Keratinocyte (primary cell): ENCODE measurements at regions not wholly inside any gene's neighbourhood (a gene's known extent, or its start where the extent isn't known, plus 50 kb on each side); places are given as distances from the start of the nearest gene placed in this dataset.

ENCODE experiments used
- EZH2 ChIP-seq: IDR thresholded peaks from one replicate; pipeline ENCODE4 v1.6.1; 2012; ENCODE audit warnings: inconsistent platforms, mild to moderate bottlenecking, low read length, moderate library complexity
- TF ChIP-seq, protein P1 (sequence below), 3 experiments: IDR thresholded peaks in 1 of 3; conservative IDR thresholded peaks in 1 of 3; optimal IDR thresholded peaks in 1 of 3; 2 replicates in 2 of 3; 3 replicates in 1 of 3; pipeline versions ENCODE3 to v1.5.1; 2011; ENCODE audit warnings: low read length in 3 of 3, mild to moderate bottlenecking in 3 of 3, moderate library complexity in 2 of 3, control low read depth in 1 of 3, inconsistent platforms in 1 of 3; ENCODE audit not compliant: insufficient read depth in 2 of 3; ENCODE audit errors: extremely low read depth in 1 of 3

- no peak for TF ChIP-seq EZH2
- TF ChIP-seq, protein P1, sequence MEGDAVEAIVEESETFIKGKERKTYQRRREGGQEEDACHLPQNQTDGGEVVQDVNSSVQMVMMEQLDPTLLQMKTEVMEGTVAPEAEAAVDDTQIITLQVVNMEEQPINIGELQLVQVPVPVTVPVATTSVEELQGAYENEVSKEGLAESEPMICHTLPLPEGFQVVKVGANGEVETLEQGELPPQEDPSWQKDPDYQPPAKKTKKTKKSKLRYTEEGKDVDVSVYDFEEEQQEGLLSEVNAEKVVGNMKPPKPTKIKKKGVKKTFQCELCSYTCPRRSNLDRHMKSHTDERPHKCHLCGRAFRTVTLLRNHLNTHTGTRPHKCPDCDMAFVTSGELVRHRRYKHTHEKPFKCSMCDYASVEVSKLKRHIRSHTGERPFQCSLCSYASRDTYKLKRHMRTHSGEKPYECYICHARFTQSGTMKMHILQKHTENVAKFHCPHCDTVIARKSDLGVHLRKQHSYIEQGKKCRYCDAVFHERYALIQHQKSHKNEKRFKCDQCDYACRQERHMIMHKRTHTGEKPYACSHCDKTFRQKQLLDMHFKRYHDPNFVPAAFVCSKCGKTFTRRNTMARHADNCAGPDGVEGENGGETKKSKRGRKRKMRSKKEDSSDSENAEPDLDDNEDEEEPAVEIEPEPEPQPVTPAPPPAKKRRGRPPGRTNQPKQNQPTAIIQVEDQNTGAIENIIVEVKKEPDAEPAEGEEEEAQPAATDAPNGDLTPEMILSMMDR (optimal IDR thresholded peaks at IDR 0.05 in 1 of 3, IDR thresholded peaks at IDR 0.05 in 1 of 3, conservative IDR thresholded peaks at IDR 0.05 in 1 of 3; ENCODE audit: extremely low read depth in 1 of 3, insufficient read depth in 2 of 3, low read length in 3 of 3): no peak
Measured at GRCh38 chr3:163601426-163601825, 1476.9 kb downstream of the SI start.
